Upper lobe of right lung (tissue), 1 donor: ENCODE measurements at regions not wholly inside any gene's neighbourhood (a gene's known extent, or its start where the extent isn't known, plus 50 kb on each side); places are given as distances from the start of the nearest gene placed in this dataset.
"Not testable (repeated sequence)": the region's sequence is repeated elsewhere in the genome, so short reads cannot be mapped to it uniquely, and the experiment has no call there.

Source experiments
- ATAC-seq: fragments of 200-7000 bp; cut with Tn5 transposase; one replicate; pipeline ENCODE4 v1.9.1; 2020; ENCODE audit warnings: mild to moderate bottlenecking, moderate library complexity
- DNase-seq: peaks from one replicate; pipeline ENCODE4 v3.0.0-alpha.2; 2020
- H3K27ac ChIP-seq: fragments of 200-600 bp; one replicate; pipeline ENCODE4 v1.8.0; 2022
- H3K27me3 ChIP-seq: fragments of 200-600 bp; one replicate; pipeline ENCODE4 v1.8.0; 2022; ENCODE audit warnings: mild to moderate bottlenecking
- H3K36me3 ChIP-seq: fragments of 200-600 bp; one replicate; pipeline ENCODE4 v1.8.0; 2022
- H3K4me1 ChIP-seq: fragments of 200-600 bp; one replicate; pipeline ENCODE4 v1.8.0; 2022
- H3K4me3 ChIP-seq: fragments of 200-600 bp; one replicate; pipeline ENCODE4 v1.8.0; 2022; ENCODE audit warnings: mild to moderate bottlenecking
- H3K9me3 ChIP-seq: fragments of 200-600 bp; one replicate; pipeline ENCODE4 v1.8.0; 2022
- CTCF ChIP-seq: fragments of 200-600 bp; IDR thresholded peaks from one replicate; pipeline ENCODE4 v1.8.0; 2022; ENCODE audit warnings: antibody characterized with exemption
- intact Hi-C: fragments of 100-400 bp; cut with DNase I; formaldehyde crosslinking; loops from one replicate; pipeline ENCODE4 v1.11.0; 2022
- donor health status: DM: no; HTN: yes; CAD: no; lungs with severe emphysema.

- ATAC-seq, result peak; percentile 70
- H3K4me3 ChIP-seq, result no peak overlapping the region
- DNase-seq, result no peak
- peak overlapping the region; percentile 11 for H3K27ac ChIP-seq
- intact Hi-C loops, result no loop called here
- no peak for TF ChIP-seq CTCF
- H3K27me3 ChIP-seq, result no peaks in the 10 kb centered on the region
- no peaks in the 10 kb centered on the region for H3K36me3 ChIP-seq
- no peaks in the 10 kb centered on the region for H3K9me3 ChIP-seq
- H3K4me1 ChIP-seq, result peaks cover 3% of the 10 kb centered on the region
Measured at GRCh38 chr14:49960453-49960852, 67.6 kb downstream of the ARF6 start.

GRCh38 chr14:49961270-49962222, 68.7 kb downstream of the ARF6 start:
- ATAC-seq (no peak), DNase-seq (no peak)
- Histone ChIP-seq H3K36me3 (no peaks in the 10 kb centered on the region), H3K4me3 (no peak overlapping the region), H3K27me3 (no peaks in the 10 kb centered on the region), H3K9me3 (no peaks in the 10 kb centered on the region), H3K4me1 (peaks cover 3% of the 10 kb centered on the region), H3K27ac (no peak overlapping the region)
- intact Hi-C loops, result no loop called here
- TF ChIP-seq CTCF, result no peak

- no peaks in the 10 kb centered on the region for H3K36me3 ChIP-seq
- no peak for TF ChIP-seq CTCF
- intact Hi-C loops, result no loop called here
- no peaks in the 10 kb centered on the region for H3K9me3 ChIP-seq
- H3K4me3 ChIP-seq, result no peak overlapping the region
- ATAC-seq, result peak; percentile 70
- no peak overlapping the region for H3K27ac ChIP-seq
- DNase-seq, result peak; percentile 71
- H3K4me1 ChIP-seq, result peaks cover 3% of the 10 kb centered on the region
- H3K27me3 ChIP-seq, result no peaks in the 10 kb centered on the region
Measured at GRCh38 chr14:49962621-49963020, 69.7 kb downstream of the ARF6 start.

GRCh38 chr14:49965068-49965651, 72.3 kb downstream of the ARF6 start:
- H3K4me1 ChIP-seq, H3K4me3 ChIP-seq, H3K27me3 ChIP-seq, H3K36me3 ChIP-seq, DNase-seq, H3K9me3 ChIP-seq, intact Hi-C loops, H3K27ac ChIP-seq: not testable (repeated sequence)
- ATAC-seq, result peak; percentile 39

GRCh38 chr14:49966304-49966809, 73.5 kb downstream of the ARF6 start:
- DNase-seq (no peak), ATAC-seq (peak; percentile 76)
- Histone ChIP-seq H3K4me3 (no peak overlapping the region), H3K27me3 (no peaks in the 10 kb centered on the region), H3K9me3 (no peaks in the 10 kb centered on the region), H3K36me3 (no peaks in the 10 kb centered on the region), H3K27ac (peak overlapping the region; percentile 18), H3K4me1 (peaks cover 15% of the 10 kb centered on the region)
- intact Hi-C loops, result no loop called here
- TF ChIP-seq CTCF, result no peak

- intact Hi-C loops, result no loop called here
- no peaks in the 10 kb centered on the region for H3K9me3 ChIP-seq
- no peak overlapping the region for H3K4me3 ChIP-seq
- H3K36me3 ChIP-seq, result no peaks in the 10 kb centered on the region
- peak overlapping the region; percentile 18 for H3K27ac ChIP-seq
- H3K4me1 ChIP-seq, result peaks cover 22% of the 10 kb centered on the region
- no peak for TF ChIP-seq CTCF
- no peaks in the 10 kb centered on the region for H3K27me3 ChIP-seq
- DNase-seq, result no peak
- ATAC-seq, result no peak
Measured at GRCh38 chr14:49966971-49967630, 74.2 kb downstream of the ARF6 start.
